Adipose tissue (tissue), 3 donors: ENCODE measurements at regions not wholly inside any gene's neighbourhood (a gene's known extent, or its start where the extent isn't known, plus 50 kb on each side); places are given as distances from the start of the nearest gene placed in this dataset.
"Not testable (repeated sequence)": the region's sequence is repeated elsewhere in the genome, so short reads cannot be mapped to it uniquely, and the experiment has no call there.

ENCODE experiments used
- H3K27ac ChIP-seq: one replicate; pipeline ENCODE4 v1.5.1; 2013; ENCODE audit warnings: low read depth, low read length
- WGBS, 3 donors: extraction: QIAGEN DNeasy Blood & Tissue Kit; methylation state at CpG; one replicate each; pipeline ENCODE4 v1.1.7; 2013; 5-methylcytosine and 5-hydroxymethylcytosine counted together
- donor health status: healthy with polysubstance abuse.
- donor health status: Bipolar disorder and iron deficiency.
- donor health status: healthy.

DNA sequence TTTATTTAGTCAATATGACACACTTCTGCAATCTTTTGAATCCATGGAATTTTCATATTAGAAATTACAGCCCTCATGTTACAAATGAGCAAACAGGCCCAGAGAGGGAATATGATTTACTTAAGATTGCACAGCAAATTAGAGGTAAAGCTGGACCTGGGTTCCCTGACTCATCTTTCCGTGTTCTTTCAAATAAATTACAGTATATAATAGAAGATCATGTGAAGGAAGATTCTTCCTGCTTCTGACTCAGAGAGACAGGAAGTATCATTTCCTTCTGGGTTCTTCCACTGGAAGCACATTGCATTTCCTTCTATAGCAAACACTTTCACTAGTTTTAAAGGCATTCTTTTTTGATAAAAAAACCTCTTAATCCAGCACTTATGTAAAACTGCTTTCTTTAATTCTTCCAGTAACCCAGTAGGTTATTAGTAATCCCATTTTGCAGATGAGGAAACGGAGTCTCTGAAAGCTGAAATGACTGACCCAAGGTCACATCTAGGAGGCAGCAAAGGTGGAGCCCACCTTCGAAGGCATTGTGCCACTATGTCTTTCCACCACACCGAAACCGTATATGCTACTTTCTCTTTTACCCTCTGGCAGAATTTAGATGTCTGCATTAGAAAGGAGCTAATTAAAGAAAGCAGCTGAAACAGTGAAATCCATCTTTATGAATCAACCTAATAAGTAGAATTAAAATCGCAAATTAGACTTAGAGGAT is 566.7 kb upstream of the KLF4 start:
- no peak overlapping the region for H3K27ac ChIP-seq
- WGBS, 3 donors = 63 to 68% (median 67%) methylated on average over 6 of the region's 6 CpGs

DNA sequence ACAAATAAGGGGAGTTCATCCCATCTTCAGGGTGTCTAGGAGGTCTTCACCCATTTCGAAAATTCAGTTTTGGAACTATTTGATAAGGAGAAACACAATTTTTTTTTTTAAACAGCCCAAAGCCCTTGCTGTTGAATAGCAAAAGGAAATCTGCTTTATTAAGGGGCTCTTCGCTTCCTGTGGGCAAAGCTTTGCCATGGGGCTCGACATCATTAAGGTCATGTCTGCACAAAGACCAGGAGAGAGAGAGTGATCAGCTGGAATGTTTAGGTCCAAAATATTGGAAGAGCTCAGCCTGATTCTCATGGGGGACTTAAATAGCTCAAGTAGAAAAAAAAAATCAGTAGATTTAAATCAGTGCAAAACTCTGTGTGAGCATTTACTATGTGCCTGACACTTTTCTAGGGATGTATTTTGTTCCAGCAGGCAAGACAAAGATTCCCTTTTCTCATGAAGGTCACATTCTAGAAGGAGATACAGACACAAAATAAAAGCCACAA is 564.6 kb upstream of the KLF4 start:
- H3K27ac ChIP-seq = no peak overlapping the region
- WGBS, 3 donors = 59 to 69% (median 63%) methylated on average over 3 of the region's 3 CpGs

DNA sequence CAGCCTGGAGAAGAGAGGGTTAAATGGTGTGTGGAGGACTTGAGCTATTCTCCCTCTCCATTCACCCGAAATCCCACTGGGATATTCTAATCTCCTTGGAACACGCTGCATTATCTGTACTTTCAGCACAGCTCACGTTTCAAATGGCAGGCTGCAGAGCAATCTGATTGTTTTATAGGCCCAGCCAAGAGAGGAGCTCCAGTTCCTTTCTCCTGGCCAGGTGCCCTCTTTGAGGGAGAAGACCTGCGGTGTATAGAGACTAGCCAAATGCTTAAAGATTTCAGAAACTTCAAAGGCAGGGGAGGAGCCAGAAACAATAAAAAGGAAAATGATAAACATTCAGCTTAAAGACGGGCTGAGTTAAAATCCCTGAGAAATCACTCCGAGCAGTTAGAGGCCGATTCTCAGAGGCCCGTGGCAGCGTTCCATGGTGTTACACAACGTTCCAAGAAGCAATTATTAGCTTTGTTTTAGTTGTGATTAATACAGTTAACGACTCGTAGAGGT is 564.0 kb upstream of the KLF4 start:
- WGBS, 3 donors = 26 to 46% (median 36%) methylated on average over 12 of the region's 12 CpGs
- no peak overlapping the region for H3K27ac ChIP-seq

DNA sequence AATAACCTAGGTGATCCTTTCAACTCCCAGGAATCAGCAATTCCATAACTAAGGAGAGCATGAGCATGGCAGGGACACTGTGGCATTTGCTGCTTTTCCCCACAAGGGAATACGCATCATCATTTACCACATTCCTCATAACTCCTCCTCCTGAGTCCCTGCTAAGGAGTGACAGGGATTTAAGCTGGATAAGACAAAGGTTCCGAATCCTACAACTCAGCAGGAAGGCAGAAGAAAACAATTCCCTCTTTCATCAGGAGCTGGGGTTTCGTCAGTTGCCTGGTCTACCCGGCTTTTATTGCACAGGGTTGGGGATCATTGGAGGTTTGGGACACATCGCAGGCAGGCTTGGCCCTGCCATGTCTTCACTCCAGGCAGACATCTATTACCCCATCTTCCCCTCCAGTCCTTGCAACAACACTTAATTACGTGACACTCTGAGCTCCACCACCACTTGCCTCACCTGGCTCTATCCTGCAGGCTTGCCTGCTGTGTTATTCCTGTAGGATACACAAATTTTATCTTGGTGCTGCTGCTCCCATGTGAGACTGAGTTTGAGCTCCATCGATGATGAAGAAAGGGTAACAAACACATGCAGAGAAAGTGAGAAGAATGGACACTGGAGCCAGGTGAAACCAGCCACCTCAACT is 563.0 kb upstream of the KLF4 start:
- WGBS, 3 donors = 56 to 83% (median 81%) methylated on average over 7 of the region's 7 CpGs
- H3K27ac ChIP-seq = no peak overlapping the region

DNA sequence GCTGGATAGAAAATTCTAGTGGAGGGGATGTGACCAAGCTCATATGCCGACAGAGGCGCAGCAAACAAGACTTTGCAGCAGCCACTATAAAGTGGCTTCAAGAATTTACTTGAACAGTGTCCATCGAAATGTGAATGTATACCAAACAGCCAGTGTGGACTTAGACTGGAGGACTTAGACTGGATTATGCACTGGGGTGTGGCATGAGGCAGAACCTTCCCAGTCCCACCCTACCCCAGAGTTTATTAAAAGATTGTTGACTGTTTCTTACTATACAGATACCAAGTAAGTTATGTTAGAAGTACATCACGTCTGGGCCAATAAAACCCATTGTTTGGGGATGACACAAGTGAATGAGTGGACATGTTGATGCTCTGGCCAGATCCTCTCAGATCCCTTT is 561.3 kb upstream of the KLF4 start:
- H3K27ac ChIP-seq = no peak overlapping the region
- WGBS, 3 donors = 77 to 92% (median 89%) methylated on average over 4 of the region's 4 CpGs

DNA sequence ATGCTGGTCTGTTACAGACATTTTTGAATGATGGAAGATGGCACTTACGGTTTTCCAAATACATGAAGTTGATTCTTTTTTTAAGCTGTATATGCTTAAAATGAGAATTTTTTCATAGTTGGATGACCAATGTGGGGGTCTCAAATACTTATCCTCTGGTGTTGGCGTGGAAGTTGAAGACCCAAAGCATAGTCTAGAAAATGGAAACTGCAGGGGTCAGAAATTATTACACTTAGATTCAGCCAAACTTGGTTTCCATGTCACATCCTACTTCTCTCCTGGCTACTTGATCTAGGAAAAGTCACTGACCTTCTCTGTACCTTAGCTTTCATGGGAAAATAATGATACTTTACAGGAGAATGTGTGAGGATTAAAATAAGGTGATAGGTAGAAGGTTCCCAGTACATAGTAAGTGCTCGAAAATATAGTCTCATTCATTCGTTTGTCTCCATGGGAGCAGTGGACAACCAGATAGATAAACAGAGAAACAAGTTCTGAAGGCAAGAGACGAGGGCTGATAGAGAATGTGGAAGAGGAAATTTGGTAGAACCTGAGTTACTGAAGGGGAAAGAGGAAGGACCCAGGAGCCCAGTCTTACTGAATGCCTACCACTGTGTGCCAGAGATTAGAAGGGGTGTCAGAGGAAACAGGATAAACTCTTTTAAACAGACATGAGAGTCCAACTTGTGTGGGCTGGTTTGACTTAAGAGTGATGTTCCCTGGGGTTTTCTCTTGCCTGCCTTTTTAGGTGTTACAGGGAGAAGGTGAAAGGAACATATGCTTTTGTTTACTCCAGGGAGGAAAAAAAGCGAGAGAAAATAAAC is 560.3 kb upstream of the KLF4 start:
- WGBS, 3 donors = 67 to 86% (median 83%) methylated on average over 6 of the region's 6 CpGs
- H3K27ac ChIP-seq = no peak overlapping the region

DNA sequence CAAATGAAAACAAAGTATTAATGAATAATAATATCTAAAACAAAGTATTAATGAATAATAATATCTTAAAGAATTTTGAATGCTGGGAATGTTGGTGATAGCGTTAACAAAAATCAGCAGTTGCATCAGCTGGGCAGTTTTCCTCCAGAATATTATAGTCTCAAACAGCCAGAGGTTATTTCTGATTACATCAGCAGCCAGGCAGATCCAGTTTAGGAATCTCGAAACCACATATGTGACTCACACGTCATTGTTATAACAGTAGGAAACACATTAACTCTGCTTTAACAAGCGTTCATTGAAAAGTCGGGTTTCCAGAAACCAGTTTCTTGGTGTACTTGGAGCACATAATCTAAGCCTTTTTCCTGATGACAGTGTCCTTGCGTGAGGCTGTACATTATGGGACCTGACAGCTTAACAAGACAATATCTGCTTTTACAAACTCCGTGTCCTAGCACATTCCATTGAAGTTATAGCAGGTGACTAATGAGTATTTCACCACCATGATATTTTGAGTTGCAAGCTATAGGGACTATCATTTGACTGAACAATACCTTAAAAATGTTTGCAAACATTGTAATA is 559.5 kb upstream of the KLF4 start:
- WGBS, 3 donors = 35 to 66% (median 57%) methylated on average over 7 of the region's 7 CpGs
- no peak overlapping the region for H3K27ac ChIP-seq

DNA sequence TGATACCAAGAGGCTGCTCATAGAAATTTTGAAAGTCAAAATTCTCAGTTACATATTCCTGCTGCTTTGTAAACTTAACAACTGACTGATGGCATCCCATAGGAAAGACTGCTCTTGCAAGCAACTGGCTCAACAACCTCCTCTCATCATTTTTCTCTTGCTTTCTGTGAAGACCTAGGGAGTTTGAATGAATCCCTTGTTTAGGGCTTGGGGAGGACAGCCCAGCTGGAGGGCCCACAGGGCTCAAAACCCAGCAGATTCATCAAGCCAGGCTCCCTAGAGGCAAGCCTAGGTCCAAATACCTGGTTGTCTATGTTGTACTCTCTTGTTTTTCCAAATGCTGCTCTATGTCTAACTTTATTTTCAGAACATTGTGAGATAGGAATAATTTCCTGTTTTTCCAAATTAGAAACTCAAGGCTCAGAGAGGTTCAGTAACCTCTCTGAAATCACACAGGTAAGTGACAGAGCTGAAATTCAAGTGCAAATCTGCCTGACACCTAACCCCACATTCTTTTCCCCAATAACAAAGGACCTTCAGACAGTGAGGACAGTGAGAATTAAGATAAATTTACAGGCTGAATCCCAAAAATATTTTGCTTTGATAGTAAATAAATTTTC is 558.9 kb upstream of the KLF4 start:
- H3K27ac ChIP-seq = no peak overlapping the region

DNA sequence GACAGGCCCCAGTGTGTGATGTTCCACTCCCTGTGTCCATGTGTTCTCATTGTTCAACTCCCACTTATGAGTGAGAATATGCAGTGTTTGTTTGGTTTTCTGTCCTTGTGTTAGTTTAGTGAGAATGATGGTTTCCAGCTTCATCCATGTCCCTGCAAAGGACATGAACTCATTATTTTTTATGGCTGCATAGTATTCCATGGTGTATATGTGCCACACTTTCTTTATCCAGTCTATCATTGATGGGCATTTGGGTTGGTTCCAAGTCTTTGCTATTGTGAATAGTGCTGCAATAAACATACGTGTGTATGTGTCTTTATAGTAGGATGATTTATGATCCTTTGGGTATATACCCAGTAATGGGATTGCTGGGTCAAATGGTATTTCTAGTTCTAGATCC is 558.2 kb upstream of the KLF4 start:
- 70 to 93% (median 92%) methylated on average over 1 of the region's 1 CpG for WGBS, 3 donors

DNA sequence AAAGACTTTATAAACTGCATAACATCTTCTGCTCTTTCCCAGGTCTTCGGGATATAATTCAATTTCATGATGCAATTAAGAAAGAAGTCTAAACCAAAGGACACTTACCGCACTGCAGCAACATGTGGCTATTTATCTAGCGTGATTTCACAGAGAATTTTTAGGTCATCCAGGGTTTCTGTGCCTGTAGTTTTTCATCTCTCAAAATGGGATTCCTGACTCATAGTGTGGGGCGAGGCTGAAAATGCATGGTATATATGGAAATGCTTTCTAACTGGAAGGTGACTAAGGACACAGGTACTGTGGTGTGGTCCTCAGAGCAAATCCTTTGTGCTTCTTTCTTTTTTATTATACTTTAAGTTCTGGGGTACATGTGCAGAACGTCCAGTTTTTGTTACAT is 557.7 kb upstream of the KLF4 start:
- WGBS, 3 donors = 81 to 82% (median 81%) methylated on average over 5 of the region's 5 CpGs
- H3K27ac ChIP-seq = no peak overlapping the region

More for the DNA sequence above, 558.2 kb upstream of the KLF4 start:
- not testable (repeated sequence) for H3K27ac ChIP-seq

DNA sequence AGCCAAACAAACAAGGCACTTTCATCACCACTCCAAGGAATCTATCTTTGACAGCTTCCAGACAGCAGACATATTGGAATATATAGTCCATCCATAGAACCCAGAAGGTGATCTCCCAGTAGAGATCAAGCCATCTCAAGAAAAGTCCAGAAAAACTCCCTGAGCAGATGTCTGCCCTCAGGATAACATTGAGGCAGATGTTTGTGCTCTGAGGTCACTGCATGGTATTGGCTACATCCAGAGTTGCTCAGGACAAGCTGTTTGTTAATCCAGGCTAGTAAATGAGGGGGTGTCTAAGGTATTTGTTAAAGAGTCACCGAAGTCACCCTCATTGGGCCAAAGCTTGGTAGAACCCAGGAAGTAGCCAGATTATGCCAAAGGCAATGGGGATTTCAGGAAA is 556.3 kb upstream of the KLF4 start:
- 92 to 94% (median 93%) methylated on average over 1 of the region's 1 CpG for WGBS, 3 donors
- no peak overlapping the region for H3K27ac ChIP-seq

DNA sequence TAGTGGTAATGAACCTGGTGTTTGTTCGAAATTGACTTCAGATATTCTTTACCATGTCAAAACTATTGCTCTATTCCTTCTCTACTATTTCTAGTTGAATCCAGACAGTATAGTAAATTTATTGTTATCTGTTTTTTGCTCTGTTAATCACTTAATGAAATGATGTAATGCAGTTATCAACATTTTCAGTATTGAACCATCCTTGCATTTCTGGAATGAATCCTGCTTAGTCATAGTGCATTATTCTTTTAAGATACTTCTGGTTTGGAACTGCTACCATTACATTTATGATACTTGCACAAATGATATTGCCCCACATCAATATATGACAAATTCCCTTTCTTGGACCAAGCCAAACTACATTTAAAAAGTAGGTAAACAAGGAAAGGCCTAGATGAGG is 554.0 kb upstream of the KLF4 start:
- 79 to 96% (median 91%) methylated on average over 1 of the region's 1 CpG for WGBS, 3 donors
- no peak overlapping the region for H3K27ac ChIP-seq

DNA sequence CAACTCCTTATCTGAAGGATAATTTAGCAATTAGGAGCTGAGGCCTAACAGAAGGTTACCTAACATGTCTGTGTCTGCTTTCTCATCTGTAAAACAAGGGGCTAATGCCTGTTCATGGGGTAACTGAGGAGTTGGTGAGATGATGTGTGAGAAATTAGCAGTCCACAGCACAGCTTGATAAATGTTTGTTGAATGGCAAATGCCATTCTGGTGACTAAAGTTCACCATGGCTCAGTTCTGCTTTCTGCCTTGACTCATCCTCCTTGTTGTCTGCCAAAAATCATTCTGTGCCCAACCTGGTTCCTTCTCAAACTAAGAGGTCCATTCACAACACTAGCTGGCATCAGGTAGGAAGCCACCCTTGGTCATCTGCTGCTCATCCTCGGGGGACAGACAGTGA is 552.0 kb upstream of the KLF4 start:
- WGBS, 3 donors = 65 to 91% (median 90%) methylated on average over 1 of the region's 1 CpG
- H3K27ac ChIP-seq = no peak overlapping the region

DNA sequence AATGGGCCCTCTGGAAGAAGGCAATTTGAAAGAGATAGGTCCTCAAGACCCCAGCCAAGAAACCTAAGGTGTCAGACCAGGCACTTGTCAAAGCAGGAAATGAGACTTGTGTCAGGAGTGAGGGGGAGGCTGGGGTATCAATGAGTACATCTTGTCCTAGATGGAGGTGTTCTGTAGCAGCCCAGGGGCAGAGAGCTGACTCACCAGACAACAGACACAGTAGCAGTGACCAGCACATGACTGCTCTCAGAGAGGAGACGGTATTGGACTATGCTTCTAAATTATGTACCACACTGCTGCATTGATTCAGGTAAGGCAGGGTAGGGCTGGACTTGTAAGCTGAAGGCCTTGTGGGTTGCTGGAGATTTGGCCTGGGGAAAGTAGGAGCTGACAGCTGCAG is 551.2 kb upstream of the KLF4 start:
- H3K27ac ChIP-seq = no peak overlapping the region
- 86 to 94% (median 92%) methylated on average over 1 of the region's 1 CpG for WGBS, 3 donors

DNA sequence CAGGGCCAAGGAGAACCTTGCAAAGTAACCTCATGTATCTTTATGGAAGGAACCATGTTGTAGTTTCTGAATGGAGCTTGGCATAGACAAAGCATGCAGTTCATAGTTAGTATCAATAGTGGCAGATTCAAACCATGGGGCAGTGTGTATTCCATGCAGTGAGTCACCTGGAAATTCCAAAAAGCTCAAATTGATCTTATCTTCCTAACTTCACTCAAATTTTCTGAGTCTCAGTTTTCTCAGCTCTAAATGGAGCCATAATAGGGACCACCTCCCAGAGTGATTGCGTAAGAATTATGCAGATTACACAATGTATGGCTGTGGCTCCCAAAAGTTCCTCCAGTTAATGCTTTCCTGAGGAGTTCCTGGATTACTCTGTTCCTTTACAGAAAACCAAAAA is 549.9 kb upstream of the KLF4 start:
- WGBS, 3 donors = 86 to 94% (median 90%) methylated on average over 1 of the region's 1 CpG

DNA sequence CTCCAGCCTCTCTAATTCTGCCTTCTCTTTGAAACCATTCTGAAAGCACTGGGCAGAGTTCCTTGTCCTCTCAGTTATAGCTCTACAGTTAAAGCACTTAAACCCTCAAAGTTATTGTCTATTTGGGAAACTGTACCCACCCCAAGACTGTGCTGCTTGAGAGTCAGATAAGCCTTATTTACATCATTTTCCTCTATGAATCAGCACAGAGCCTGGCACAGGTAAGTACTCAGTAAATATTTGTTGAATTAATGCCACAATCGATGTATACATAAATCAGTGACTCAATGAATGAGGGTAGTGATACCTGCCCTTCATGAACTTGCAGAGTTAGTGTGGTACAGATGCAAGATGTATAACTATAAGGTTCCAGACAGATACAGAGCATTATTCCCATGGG is 549.4 kb upstream of the KLF4 start:
- H3K27ac ChIP-seq = no peak overlapping the region

More for the DNA sequence above, 549.9 kb upstream of the KLF4 start:
- H3K27ac ChIP-seq = no peak overlapping the region

DNA sequence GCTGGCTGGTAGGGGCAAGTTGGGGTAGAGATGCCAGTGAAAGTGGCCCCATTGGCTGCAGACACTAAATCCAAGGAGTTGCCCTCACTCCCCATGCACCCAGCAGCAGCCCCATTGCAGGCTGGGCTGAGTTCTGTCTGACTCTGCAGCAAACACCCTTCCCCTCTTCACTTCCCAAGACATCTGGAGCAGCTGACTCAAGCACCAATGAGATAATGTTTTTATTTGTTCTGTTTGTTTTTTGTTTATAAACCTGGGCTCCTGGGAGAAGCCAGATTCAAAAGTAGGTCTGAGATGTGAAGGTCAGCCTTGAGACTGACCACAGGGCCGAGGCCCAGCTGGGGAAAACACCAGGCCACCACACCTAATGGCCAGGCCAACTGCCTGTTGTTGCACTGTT is 545.9 kb upstream of the KLF4 start:
- WGBS, 3 donors = 56 to 80% (median 67%) methylated on average over 1 of the region's 1 CpG
- no peak overlapping the region for H3K27ac ChIP-seq

More for the DNA sequence above, 549.4 kb upstream of the KLF4 start:
- 44 to 91% (median 76%) methylated on average over 1 of the region's 1 CpG for WGBS, 3 donors
